ENCODE measurements at regions not wholly inside any gene's neighbourhood (a gene's known extent, or its start where the extent isn't known, plus 50 kb on each side); places are given as distances from the start of the nearest gene placed in this dataset.
A peak's percentile ranks its signal among the peaks of the same experiment; 100 is the strongest.

DNA sequence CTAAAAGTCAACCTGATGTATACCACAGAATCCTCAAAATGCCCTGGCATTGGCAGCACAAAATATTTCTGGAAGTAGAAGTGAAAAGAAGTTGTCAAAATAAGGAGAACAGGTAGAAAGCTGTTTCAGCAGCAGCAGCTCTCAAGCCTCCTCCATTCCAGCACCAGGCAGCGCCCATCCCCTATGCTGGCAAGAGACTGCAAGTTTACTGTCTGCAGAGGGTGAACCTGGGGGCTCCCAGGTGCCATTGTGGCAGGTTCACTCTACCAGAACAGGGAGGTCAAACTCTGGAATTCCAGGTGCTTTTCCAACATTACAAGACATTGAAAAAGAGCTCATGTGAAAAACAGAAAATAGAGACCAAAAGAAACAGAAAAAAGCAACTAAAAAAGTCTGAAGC is 128.8 kb upstream of the CTTNBP2NL start:
- DNase-seq: no peak

DNA sequence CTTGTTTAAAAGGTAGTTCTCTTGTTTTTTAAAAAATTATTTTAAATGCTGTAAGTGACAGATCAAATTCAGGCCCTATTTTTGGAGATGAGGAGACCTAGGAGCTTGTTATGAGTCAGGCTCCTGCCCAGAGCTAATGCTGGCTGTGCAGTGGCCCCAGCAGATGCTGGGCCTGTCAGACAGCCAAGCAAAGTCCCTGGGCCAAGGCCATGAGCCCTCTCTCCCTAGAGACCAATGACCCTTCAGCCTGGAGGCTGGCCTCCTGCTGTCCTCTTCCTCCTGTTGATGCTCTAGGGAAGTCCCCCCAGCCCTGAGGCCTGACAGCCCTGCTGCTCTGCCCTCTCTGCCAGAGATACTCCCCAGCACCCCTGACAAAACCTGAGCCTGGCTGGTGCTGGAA is 128.1 kb upstream of the CTTNBP2NL start:
- DNase-seq: no peak

DNA sequence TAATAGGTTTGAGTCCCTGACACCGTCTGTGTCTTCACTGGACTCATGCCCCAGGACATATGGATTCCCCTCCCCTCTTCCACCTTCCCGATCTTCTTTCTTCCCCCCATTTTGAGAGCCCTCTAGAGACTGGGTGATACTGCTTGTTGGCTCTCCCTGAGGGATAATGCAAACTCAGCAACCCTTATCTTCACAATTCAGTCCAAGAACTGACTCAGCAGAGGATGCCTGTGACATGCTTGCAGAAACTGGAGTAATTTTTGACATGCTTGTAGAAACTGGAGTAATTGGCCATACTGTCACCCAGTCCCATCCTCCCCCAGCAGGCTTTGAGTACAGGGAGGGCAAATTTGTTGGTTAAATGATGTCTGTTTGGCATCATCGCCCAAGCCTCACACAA is 127.6 kb upstream of the CTTNBP2NL start:
- no peak for DNase-seq

DNA sequence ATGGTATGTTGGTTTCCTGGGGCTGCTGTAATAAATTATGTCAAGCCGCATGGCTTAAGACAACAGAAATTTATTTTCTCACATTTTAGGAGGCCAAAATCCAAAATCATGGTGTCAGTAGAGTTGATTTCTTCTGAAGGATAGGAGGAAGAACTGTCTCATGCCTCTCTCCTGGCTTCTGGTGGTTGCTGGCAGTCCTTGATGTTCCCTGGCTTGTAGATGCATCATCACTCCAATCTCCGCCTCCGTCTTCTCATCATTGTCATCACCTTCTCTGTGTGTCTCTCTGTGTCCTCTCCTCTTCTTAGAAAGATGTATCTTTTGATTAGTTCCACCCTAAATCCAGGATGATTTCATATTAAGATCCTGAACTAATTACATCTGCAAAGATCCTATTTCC is 124.7 kb upstream of the CTTNBP2NL start:
- DNase-seq: no peak

DNA sequence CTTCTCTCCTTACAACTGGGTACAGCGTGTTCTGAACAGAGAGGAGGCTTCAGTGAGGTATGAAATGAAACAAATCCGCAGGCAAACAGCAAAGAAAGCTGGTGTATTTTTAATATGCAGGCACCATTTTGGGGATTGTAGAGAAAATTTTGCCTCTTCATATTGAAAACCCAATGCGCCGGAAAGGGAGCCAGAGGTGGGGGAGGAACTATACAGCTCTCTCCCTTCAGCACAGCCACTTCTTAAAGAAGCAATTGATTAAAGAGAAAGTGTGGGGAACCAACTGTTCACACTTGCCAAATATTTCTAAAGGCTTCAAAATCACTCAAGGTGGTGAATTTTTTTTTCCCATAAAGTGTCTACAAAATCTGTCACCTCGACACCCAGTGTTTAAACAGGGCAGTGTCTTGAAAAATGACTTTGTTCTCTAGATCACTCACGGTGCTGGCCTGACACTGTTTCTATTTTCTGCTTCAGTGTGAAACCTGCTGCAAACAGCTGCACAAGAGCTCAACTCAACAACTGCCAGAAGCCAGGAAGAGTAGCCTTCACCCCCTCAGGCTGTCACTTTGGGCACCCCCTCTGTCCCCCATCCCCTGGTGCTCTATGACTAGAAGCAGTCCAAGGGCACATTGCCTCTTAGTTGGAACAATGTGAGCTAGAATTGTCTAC is 123.8 kb upstream of the CTTNBP2NL start:
- no peak for DNase-seq

DNA sequence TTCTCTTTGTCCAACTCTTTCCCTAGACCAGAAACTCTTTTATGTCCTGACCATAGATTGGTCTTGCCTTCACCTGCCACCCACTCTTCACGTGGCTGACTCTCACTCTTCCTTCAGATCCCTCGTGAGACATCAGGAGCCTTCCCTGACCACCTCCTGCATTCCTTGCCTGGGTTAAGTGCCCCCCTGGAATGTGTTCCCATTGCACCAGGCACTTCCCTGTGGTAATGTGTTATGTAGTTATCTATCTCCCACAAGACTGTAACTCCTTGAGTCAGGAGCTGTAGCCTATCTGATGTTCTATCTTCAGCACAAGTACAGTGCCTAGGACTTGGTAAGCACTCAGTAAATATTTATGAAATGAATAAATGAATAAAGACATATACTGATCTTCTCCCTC is 111.2 kb upstream of the CTTNBP2NL start:
- DNase-seq: no peak

DNA sequence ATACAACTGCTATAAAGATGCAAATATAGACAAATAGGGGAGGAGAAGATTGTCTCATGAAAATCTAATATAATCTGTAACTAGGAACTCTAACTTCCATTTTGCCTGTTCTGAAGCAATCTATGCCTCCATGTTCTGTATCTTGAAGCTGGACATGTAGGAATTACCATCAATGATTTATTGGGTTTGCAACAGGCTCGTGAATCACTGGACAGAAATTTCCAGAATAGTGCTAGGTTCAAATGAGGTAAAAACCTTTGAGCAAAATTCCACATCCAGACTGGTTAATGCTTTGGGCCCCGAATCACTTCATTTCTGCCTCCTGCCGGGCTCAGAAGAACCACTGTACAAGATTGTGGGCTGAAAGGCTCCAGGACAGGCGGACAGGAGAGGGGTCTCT is 110.7 kb upstream of the CTTNBP2NL start:
- no peak for DNase-seq

DNA sequence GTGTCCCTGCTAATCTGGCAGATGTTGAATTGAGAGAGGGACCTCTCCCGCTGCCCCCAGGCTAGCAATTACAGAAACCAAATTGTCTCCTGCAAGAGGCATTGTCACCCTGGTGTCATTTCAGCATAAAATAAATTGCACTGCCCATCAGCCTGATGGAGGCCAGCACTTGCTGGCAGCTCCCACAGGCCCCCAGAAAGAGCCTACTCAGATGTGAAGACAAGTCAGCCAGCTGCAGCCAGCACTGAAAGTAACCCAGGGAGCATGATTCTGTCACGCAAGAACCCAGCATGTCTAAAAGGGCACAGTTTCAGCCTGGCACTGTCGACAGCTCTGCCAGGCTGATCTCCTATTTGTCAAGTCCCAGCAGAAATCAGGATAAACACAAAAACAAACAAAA is 110.3 kb upstream of the CTTNBP2NL start:
- DNase-seq: no peak

DNA sequence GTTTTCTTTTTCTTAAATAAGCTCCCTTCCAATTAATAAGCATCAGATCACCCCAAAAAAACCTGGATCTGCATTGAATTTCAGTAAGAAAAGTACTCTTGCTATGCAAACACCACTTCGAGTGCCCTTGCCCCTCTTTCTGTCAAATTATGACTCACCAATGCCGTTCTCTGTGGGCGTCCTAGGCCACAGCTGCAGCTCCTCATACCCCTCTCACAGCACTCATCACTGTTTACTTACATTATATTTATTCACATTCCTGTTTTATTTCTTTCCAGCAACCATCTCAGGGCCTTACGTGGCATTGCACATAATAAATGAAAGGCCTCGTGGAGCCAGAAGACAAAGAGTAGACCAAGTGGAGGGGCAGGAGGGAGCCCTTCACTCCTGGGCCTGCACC is 99.1 kb upstream of the CTTNBP2NL start:
- DNase-seq: no peak

DNA sequence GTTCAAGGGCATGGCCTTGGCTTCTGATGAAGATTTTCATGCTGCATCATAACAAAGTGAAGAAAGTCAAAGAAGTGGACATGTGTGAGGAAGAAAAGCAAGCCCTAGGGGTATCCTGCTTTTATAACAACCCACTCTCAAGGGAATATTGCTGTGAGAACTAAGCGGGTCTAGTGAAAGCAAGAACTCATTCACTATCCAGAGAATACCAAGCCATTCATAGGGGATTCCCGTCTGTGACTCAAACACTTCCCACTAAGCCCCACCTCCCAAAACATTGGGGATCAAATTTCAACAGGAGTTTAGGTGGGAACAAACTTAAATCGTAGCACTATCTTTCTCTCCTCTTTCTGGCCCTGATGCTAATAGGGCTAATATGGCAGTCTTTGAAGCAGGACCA is 98.5 kb upstream of the CTTNBP2NL start:
- no peak for DNase-seq

DNA sequence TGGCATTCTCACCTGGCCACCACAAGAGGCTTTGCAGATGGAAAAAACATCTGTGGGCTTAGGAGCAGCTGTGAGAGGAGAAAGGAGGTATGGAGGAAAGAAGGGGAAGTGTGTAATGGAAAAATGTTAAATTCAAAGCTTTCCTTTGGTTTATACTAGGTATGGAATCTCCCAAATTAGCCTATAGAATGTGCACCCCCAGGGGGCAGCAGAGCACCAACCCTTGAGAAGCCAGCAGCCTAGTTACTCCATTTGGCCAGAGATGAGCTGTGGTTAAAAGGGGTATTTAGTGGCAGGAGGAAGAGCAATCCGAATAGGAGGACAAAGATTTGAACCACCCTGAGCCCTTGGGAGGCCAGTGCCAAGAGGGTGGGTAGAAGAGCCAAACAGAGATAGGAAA is 97.5 kb upstream of the CTTNBP2NL start:
- DNase-seq: peak; percentile 70

DNA sequence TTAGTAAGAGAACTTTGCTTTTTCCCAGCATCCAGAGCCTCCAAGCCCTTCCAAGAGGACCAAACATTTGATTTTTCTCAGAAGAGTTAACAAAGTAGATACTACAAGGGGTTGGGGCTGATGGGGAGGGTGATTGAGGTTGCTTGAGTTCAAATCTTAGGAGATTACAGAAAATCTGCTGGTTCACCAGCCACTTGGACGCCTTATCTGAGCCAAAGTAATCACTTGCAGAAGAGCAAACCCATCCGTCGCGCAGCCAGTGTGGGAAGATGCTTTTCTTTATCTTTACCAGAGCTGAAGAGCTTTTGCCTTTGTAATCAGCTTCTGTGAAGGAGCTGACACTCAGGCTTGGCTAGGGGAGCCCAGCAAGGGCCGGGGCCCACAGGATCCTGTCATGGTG is 91.9 kb upstream of the CTTNBP2NL start:
- no peak for DNase-seq

DNA sequence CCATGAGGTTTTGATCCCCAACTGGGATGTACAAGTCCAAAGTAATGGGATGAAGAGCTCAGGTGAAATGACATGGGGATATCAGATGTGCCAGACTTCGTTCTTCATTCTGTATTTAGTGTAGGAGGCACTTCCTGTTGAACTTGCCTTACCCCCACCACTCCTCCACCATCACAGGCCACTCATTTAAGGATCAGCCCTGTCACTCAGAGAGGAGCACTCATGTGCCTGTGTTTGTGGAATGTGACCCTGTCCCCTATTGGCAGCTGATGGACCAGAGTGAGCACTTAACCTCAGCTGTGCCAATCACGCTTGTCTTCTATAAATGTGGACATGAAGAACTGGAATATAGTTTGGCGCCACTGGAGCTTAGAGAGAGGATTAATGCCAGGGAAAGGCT is 91.4 kb upstream of the CTTNBP2NL start:
- DNase-seq: no peak

DNA sequence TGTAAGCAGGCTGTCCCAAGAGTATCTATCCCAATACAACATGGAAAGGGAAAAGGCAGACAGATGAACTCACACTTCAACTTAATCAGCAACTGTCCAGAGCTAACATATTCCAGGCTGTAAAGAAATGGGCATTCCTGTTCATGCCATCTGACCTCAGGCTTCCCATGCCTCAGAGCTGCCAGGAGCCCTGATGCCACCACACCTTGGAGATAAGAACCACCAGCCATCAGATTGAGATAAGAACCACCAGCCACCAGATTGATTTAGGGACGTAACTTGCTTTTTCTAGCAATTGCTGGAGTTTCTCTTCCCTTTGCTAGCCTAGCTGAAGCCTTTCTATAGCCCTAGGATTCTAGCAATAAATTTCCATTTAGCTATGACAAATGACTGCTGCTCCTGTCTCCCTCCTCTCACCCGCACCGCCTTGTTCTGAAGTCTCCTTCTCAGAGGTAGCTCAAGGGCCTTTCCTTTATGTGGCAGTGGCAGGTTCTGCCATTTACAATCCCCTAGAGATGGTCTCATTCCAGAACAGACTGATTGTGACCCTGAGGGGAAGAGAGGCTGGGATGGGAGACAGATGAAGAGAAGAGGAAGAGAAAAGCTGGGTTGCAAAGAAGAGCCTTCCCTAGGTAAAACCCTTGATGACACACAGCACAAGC is 88.0 kb upstream of the CTTNBP2NL start:
- DNase-seq: no peak

DNA sequence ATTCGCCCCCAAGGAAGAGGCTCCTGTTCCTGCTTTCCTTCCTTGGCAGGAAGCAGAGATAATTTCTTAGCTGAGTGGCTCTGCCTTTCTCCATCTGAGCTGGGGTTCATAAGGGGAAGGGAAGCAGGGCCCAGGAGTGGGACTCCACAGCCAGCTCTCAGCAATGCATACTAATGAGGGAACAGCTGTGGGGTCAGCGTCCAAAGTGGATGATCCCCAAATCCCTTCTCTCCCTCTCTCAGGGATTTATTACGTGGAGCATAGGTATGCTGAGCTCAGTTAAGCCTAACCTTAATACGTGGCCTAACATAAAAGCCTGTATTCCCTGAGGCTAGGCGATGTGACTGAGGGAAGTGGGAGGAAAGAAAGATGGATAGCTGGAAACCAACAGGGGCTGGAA is 87.3 kb upstream of the CTTNBP2NL start:
- DNase-seq: no peak

DNA sequence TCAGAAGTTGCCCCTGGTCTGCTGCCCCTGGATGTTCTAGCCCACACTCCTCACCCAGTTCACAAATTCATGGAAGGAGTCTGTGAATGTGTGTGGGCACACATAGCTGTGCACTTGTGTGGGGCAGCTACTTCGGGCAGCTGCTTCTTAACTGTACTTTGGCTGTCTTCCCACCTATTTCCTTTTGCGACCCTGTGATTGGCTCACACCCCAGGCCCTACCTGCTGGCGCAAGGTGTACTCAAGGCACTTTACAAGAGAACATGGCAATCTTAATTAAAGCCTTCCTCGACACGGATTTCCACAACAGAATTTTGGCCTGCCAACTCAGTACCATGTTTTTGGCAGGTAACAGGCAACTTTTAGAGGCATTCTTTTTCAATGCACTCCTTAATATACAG is 86.5 kb upstream of the CTTNBP2NL start:
- DNase-seq: no peak

DNA sequence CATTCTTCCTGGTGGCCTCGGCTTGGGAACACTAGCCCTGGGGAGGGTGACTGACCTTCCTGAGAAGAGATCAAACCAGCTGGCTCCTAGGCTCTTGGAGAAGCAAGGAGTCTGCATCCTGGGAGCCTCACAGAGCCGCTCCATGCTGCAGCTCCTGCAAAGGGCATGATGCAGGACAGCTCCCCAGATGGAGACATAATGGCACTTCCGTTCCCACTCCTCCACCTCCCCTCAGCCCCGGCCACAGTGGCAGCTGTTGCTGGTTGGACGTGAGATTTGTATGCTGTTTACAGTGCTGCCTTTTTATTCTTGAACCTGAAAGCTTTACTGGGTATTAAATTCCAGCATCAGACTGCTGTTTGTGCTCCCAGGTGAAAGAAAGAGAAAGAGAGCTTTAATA is 83.7 kb upstream of the CTTNBP2NL start:
- no peak for DNase-seq

DNA sequence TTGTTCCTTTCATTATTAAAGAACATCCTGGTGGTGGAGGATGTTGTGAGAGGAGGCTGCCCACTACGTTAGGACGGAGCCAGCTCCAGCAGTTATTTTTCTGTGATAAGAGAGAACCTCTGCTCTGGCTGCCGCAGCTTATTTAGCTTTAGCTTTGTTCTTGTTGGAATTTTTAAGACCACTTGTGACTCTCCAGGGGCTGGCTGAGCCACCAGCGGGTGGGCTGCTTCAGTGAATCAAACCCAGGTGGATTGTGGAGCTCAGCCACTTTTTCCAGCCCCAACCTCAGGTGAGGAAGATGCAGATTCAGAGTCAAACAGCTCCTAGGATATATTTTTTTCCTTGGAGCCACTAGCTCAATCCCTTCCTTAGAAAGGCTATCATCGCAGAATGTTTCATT is 83.1 kb upstream of the CTTNBP2NL start:
- no peak for DNase-seq

DNA sequence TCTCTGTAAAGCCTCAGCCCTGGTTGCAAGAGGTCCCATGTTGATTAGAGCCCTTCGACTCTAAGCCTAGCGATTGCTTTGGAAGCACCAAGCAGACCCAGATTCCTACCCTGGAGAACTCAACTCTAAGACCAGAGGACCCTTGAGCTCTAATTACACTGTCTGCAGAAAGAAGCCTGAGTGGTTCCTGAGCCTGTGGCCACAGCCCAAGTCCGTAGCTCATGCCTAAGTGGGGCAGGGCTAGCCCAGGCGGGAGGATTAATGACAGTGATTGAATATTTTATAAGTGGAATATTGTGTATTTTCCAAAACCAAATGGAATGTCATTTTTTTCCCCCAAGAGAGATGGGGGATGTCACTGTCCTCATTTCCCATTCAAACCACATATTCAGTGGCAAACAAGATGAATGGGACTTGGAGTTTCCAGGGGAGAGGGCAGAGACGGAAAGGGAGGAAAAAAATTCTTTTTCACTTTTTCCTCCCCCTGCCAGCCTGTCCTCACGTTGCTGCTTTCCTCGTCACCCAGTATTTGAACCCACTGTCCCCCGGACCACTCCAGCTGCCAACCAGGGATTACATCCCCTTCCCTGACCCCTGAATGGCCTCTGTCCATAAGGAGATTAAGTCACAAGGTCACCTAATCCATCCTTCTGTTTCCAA is 79.6 kb upstream of the CTTNBP2NL start:
- DNase-seq: no peak

DNA sequence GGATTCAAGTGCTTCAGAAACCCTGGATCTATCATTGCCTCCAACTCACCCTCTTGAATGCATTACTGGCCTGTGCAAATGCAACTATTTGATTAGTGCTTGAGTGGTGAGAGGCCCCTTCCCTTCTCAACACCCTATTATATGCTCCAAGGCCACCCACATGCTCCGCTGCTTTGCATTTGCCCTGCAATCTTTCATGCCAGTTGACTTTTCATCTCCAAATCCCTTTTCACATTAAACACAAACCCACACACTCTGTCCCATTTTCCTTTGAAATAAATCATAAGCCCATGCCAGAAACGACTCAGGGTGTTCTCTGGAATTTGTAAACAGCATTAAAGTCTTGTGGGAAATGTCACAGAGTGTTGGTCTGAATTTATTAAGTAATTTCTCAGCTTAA is 78.9 kb upstream of the CTTNBP2NL start:
- DNase-seq: no peak

DNA sequence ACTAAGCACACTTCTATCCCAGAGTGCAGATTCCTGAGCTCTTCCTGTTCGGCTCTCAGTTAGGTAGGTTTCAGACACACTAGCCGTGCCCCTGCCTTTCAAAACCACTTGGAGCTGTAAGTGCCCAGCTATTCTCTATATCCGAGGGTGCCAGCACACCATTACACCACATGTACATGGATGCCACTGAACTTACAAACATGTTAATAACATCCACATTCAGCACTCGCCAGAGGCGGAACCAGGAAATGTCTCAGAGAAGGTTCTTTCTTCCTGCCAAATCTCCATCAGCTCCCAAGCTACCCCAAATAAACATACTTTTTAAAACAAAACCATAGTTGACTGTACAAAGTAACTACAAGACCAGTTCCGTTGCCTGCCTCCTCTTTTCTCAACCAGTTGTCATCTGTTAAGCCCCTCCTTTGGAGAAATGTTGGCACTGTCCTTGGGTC is 78.4 kb upstream of the CTTNBP2NL start:
- no peak for DNase-seq

DNA sequence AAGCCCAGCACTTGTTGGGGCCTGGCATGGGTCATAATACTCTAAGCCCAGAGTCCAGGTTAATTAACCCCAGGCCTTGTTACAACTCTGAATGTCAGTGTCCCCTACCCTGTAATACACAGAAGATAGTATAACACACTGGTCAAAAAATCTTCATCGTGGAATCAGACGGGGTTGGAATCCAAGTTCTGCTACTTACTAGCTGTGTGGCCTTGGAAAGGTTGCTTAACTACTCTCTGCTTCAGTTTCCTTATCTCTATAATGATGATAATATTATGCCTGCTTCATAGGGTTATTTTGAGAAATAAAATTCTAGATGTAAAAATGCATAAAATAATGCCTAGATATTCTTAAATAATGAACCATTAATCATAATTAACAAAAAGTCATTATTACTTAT is 77.8 kb upstream of the CTTNBP2NL start:
- DNase-seq: no peak

DNA sequence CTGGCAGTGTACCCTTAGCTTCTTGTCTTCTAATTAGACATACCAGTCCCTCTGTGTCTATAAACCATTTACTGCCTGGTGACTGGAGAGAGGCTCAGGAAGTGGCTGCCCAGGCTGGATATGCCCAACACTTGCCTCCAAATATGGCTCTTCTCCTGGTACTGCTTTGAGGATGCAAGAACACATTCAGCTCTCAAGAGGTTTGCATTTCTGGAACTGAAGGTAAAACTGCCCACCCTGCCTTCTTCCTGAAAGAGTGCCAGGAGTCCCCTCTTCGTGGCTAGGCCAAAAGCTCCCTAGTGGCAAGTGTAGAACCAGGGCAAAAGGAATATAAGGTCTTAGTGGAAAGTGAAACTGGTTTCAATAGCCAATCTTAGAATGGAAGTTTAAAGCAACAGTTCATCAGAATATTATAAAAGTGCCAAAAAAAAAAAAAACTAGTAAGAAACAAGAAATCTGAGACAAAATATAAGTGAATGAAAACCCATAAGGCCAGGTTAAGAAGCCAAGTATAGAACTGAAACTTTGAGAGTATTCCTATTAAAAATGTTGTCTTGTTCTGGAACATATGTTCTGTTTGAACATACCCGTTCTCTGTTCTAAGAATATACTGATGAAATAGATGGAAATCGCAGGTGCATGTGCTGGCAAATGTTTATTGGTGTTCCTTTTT is 77.2 kb upstream of the CTTNBP2NL start:
- DNase-seq: no peak
